ENCODE measurements at regions not wholly inside any gene's neighbourhood (a gene's known extent, or its start where the extent isn't known, plus 50 kb on each side); places are given as distances from the start of the nearest gene placed in this dataset.

DNA sequence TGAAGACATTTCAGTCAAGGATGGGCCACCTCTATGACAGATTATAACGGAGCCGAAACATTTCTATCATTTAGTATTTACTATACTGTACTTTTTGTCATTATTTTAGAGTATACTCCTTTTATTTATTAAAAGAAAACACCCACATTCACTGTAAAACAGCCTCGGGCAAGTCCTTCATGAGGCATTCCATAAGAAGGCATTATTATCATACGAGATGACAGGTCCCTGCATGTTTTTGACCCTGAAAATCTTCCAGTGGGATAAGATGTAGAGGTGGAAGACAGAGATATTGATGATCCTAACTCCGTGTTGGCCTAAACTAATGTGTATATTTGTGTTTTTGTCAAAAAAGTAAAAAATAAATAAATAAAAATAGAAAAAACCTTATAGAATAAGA, 245.0 kb downstream of the MTX2 start:
- DNase-seq (ENCODE audit: extremely low spot score, unreplicated experiment) = no peak
- no peak overlapping the region for H3K27ac Mint-ChIP-seq
- H3K27me3 Mint-ChIP-seq = peaks cover 14% of the 10 kb centered on the region
- H3K4me3 Mint-ChIP-seq = no peak overlapping the region
- H3K9me3 Mint-ChIP-seq = no peaks in the 10 kb centered on the region
- H3K4me1 Mint-ChIP-seq (ENCODE audit: unreplicated experiment) = no peaks in the 10 kb centered on the region
- TF ChIP-seq, protein P1, sequence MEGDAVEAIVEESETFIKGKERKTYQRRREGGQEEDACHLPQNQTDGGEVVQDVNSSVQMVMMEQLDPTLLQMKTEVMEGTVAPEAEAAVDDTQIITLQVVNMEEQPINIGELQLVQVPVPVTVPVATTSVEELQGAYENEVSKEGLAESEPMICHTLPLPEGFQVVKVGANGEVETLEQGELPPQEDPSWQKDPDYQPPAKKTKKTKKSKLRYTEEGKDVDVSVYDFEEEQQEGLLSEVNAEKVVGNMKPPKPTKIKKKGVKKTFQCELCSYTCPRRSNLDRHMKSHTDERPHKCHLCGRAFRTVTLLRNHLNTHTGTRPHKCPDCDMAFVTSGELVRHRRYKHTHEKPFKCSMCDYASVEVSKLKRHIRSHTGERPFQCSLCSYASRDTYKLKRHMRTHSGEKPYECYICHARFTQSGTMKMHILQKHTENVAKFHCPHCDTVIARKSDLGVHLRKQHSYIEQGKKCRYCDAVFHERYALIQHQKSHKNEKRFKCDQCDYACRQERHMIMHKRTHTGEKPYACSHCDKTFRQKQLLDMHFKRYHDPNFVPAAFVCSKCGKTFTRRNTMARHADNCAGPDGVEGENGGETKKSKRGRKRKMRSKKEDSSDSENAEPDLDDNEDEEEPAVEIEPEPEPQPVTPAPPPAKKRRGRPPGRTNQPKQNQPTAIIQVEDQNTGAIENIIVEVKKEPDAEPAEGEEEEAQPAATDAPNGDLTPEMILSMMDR (conservative IDR thresholded peaks at IDR 0.05) = no peak
- H3K36me3 Mint-ChIP-seq = no peaks in the 10 kb centered on the region

DNA sequence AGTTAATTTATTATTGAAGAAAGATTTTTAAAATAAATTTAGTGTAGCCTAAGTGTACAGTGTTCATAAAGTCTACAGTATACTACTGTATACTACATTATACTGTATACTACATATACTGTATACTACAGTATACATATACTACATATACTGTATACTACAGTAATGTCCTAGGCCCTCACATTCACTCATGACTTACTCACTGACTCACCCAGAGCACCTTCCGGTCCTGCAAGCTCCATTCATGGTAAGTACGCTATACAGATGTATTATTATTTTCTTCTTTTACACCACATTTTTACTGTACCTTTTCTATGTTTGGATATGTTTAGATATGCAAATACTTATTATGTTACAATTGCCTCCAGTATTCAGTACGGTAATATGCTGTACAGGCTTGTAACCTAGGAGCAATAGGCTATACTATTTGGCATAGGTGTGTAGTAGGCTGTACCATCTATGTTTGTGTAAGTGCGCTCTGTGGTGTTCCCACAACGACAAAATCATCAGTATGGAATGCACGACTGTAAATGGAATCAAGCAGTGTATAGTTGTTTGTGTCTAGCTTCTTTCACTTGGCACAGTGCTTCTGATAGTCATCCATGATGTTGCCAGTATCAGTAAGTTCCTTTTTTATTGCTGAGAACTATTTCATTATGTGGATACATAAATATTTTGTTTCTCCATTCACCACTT, 245.7 kb downstream of the MTX2 start:
- TF ChIP-seq, protein P1 (conservative IDR thresholded peaks at IDR 0.05) = no peak
- Mint-ChIP-seq H3K9me3 (no peaks in the 10 kb centered on the region), H3K4me1 (ENCODE audit: unreplicated experiment) (no peaks in the 10 kb centered on the region), H3K27ac (no peak overlapping the region), H3K27me3 (peaks cover 13% of the 10 kb centered on the region), H3K4me3 (no peak overlapping the region), H3K36me3 (no peaks in the 10 kb centered on the region)
- no peak for DNase-seq (ENCODE audit: extremely low spot score, unreplicated experiment)

DNA sequence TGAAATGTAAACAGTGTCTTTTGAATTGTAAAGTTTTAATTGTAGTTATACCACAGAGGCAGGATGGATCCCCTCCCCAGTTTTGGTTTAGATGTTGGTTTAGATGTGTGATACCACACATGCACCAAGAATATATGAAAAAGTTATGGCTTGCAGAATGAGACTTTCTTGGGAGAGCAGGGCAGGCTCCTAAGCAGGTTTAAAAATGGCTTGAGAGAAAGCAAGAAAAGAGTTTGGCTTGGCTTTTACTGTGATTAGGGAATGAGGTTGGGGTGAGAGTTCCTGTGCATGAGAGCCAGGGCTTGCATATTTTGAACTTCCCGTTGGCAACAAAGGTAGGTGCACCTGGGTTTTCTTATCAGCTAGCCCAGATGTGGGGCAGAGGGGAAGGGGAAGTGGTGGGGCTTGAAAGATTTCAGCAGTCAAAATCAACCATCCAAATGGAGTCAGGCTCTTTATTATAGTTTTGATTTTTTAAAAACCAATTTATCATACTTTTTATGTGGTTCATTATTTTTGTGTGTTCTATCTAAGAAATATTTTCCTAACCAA, 246.9 kb downstream of the MTX2 start:
- Mint-ChIP-seq H3K27me3 (peaks cover 20% of the 10 kb centered on the region), H3K36me3 (no peaks in the 10 kb centered on the region), H3K4me1 (ENCODE audit: unreplicated experiment) (no peaks in the 10 kb centered on the region), H3K9me3 (no peaks in the 10 kb centered on the region), H3K4me3 (no peak overlapping the region), H3K27ac (no peak overlapping the region)
- TF ChIP-seq, protein P1 (conservative IDR thresholded peaks at IDR 0.05) = no peak
- no peak for DNase-seq (ENCODE audit: extremely low spot score, unreplicated experiment)

DNA sequence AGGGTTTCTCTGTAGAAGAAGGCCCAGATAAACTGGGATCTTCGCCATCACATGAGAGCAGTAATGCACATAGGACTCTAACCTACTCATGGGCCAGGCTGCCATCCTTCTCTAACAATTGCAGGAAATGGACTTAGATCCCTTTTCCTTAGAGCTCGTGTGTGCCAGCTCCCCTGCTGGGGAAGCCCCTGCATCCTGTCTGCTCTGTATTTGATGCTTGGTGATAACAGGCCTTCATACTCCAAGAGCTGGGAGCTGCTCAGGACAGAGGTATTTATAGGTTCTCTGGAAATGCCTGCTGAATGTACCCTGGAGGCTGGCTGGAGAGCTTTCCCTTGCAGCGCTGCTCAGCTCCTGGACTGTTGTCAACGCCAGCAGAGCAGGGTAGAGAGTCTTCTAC, 249.6 kb downstream of the MTX2 start:
- no peak for DNase-seq (ENCODE audit: extremely low spot score, unreplicated experiment)
- no peaks in the 10 kb centered on the region for H3K4me1 Mint-ChIP-seq (ENCODE audit: unreplicated experiment)
- no peaks in the 10 kb centered on the region for H3K9me3 Mint-ChIP-seq
- TF ChIP-seq, protein P1 (conservative IDR thresholded peaks at IDR 0.05) = no peak
- H3K27me3 Mint-ChIP-seq = peaks cover 25% of the 10 kb centered on the region
- no peaks in the 10 kb centered on the region for H3K36me3 Mint-ChIP-seq
- no peak overlapping the region for H3K27ac Mint-ChIP-seq
- no peak overlapping the region for H3K4me3 Mint-ChIP-seq

DNA sequence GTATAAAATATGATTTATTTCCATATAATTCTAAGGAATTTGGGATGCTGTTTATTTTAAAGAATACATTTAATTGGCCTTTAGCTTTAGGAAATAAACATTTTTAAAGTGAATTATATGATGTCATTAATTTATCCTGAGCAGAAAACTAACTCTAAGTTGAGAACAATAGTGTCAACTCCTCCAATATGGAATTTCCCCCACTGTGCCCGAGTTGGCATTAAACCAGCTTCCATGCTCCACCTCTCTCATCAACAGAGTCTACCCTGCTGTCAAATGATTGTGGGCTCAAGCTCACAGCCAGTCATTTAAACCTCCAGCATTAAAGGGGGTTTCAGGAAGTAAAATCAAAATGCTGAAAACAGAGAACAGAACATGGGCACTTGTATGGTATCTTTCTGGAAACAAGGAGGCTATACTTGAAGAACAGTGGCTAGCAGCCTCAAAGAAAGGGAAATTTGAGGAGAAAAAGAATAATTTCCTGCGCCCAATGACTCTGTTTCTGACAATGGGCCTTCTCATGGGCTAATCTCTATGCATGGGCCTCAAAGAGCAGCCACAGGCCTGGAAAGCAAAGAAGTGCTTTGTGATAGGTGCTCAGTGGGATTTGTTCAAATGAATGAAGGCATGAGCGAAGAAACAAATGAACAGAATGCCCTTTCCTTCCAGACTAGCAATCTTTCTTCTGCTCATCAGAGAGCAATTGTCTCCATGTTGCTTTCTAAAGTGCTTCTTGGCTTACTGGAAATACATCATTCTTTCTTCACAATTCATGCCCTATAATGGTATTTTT, 252.8 kb downstream of the MTX2 start:
- Mint-ChIP-seq H3K9me3 (no peaks in the 10 kb centered on the region), H3K27me3 (peaks cover 30% of the 10 kb centered on the region), H3K4me1 (ENCODE audit: unreplicated experiment) (peaks cover 4% of the 10 kb centered on the region), H3K4me3 (no peak overlapping the region), H3K27ac (no peak overlapping the region), H3K36me3 (no peaks in the 10 kb centered on the region)
- TF ChIP-seq, protein P1 (conservative IDR thresholded peaks at IDR 0.05) = no peak
- no peak for DNase-seq (ENCODE audit: extremely low spot score, unreplicated experiment)

Data from type B pancreatic cell (in vitro differentiated cells).